T-helper 22 cell (primary cell): ENCODE measurements at regions not wholly inside any gene's neighbourhood (a gene's known extent, or its start where the extent isn't known, plus 50 kb on each side); places are given as distances from the start of the nearest gene placed in this dataset.
"Not testable (repeated sequence)": the region's sequence is repeated elsewhere in the genome, so short reads cannot be mapped to it uniquely, and the experiment has no call there.

ENCODE experiments used
- DNase-seq: peaks from one replicate; pipeline ENCODE4 v3.0.0-alpha.2; 2020; ENCODE audit warnings: low read depth

DNA sequence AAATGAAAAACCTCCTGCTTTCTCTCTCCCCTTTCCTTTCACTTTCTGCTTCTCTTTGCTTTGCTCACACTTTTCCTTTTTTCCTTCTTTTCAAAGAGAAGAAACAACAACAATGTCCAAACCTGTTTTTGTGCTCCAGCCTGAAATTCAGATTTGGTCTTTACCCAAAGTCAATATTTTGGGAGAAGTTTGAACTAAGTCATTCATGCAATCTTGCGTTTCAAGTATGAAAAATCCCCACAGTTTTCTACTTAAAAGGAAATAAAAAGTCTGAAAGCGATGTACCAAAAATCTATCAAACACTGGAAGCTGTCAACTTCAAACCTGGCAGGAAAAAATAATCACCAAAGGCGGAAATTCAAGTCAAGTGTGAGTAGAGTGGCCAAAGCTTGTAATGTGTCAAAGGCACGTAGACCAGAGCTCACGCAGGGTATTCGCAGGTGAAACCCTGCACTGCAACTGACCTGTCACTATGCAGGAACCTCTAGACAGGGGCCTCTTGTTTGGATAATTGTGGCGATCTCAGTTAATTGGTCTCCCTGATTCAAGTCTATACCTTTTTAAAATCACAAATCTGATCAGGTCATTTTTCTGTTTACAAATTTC is 118.8 kb upstream of the GALNT15 start:
- no peak for DNase-seq

DNA sequence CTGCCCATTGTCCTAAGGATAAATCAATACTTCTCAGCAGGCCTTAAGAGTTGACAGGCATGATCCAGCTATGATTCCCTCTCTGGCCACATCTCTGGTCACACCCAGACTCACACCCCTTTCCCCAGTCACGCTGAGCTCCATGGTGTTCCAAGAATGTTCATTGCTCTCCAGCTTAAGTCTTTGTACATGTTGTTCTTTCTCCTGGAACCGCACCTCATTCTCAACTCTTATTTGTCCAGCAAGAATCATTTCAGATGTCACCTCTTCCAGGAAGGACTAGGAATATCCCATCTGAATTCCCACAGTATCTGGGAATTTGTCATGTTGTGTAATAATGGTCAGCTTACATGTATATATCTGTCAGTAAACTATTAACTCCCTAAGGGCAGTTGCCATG is 118.3 kb upstream of the GALNT15 start:
- DNase-seq: no peak

DNA sequence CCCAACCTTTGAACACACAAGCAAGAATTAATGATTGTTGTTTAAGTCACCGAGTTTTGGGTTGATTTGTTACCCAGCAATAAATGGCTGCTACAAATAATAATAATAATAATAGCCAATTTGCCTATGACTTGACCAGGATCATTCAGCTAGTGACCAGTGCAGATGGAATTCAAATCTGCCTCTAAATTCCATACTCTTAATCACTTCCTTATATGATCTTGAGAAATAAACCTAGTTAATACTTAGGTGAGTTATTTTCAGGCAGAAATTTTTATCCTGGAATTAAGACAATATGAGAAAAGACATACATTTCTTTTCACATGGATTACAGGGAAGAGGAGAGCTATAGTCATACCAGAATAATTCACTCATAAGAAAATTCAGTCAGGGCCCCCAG is 116.0 kb upstream of the GALNT15 start:
- DNase-seq: no peak

DNA sequence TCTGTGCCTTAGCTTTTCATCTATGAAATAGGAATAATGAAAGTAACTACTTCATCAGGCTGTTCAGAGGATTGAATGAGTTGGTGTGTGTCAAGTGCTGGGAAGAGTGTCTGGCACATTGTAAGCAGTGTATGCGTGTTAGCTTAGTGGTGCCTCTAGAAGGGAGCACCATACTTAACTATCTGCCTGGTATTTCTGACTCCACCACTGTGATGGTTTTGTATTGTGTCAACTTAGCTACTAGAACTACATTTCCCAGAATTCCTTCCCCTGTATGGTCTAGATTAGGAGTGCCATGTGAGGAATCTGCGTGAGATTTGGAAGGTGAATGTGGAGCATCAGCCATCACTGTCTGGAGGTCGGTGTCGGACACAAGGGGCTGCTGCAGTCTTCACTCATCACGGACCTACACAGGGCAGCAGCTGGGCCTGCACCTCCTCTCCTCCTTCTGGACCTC is 115.4 kb upstream of the GALNT15 start:
- DNase-seq: no peak

DNA sequence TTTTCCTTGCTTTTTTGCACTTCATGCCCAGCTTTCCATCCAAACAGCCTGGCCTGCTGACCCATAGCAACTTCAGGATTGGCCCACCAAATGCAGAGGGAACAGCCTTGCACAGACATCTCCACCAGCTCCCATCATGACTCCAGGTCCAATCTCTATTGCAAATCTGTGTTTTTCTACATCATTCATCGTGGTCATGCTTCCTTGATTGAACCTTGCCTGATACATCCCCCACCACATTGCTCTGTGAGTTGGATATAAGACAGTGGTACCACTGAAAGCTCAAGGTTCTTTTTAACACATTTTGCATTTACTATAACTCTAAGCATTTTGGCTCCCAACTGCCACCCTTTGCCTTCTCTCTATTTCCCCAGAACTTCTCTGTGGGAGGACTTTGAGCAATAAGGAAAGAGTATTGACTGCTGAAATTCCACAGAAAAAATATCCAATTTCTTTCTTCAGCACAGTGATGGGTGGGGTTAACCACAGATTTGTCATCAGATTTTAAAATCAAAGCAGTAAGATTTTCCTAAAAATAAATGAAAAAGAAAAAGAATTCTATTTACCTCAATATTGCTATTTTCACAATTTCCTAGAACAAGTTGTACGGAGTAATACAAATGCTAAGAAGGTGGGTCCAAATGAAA is 114.6 kb upstream of the GALNT15 start:
- no peak for DNase-seq

DNA sequence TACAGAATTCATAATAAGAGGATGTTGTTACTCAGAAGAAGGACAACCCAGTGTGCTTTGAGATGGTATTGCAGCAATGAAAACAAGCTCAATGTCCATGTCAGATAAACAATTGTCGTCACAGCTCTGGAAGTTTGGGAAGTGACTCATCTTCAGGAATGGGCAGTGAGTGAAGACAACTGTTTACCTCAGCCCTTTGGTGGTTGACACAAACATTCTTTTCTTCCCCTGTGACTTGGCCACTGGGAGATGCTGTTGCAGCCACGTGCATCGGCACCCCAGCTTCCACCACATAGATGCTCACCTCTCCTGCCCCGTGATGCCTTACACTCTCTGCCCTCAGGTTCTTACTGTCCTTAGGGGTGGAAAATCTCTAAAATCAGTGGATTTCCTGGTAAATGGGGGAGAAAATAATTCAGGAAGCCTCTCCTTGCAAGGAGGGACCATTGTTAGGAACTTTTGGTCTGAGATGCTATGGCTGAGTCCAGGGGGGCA is 114.1 kb upstream of the GALNT15 start:
- DNase-seq: no peak

DNA sequence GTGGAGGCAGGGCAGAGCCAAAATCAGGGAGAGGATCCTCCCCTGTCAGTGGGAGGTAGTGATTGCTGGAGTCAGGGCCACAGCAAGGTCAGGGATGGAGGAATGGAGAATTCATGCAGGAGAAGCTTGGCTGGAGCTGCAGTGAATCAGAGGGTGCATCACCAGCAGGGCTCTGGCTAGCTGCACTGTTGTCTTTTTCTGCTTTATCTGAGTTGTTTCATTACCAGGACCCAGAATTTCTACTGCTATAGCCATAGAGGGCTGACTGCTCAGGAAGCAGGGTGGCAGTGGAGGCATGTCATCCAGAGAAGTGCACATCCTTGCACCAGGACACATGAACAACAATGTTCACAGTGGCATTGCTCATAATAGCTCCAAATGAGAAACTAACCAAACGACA is 113.5 kb upstream of the GALNT15 start:
- DNase-seq: no peak

DNA sequence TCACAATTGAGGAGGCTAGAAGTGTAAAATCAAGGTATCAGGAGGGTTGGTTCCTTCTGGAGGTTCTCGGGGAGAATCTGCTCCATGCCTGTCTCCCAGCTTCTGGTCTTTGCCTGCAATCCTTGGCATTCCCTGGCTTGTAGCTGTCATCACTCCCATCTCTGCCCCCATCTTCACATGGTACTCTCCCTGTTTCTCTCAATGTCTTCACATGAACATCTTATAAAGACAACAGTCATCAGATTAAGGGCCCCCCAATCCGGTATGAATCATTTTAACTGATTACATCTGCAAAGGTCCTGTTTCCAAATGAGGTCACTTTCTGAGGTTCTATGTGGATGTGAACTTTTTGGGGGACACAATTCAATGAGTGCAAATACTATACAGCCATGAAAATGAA is 113.0 kb upstream of the GALNT15 start:
- no peak for DNase-seq

DNA sequence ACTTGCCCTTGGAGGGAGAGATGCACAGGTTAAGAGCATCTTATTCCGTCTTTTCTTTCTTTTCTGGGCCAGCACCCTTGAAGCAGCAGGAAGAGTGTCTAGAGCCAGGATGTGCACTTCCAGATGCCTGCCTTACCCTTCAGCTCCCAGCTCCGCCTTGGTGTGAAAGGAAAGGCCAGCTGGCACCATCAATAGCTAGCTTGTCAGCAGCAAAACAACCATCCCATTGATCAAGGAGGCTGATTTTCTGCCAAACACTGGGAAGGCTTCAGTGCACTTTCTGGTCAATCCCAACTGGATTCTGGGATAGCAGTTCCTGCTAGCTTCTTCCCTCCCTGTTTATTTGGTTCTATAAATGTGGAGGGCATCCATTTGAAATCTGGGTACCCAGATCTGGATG is 110.9 kb upstream of the GALNT15 start:
- no peak for DNase-seq

DNA sequence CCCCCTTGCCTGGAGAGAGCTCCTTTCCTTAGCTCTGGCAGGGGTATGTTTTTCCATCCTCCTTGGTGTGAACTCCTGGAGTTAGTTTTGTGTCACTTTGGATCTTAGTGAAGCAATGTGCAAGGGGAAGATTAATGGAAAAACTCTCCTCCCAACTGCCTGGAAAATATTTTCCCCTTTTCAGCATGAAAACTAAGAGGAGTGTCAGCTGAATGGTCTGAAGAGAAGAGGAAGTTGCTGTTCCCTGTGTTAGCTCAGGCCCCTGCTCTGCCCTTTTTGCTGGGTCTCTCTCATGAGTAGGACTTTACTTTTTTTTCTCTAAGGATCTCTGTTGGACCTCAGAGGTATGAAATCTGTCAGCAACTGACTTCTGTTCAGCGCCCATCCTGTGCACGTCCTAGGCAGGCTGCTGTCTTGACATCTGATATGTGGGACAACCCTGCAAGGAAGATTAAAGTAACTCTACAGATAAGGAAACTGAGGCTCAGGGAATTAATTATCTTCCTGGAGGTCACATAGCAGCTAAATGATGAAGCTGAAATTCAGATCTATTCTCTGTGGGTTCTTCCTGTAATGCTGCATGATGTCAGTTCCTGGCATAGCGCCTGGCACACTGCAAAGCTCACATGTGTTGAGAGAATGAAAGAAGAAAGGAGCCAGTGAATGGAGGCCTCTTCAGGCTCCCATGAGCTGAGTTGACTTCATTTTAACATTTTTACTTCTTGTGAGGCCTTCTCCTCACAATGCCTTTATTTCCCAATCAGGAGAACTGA is 109.7 kb upstream of the GALNT15 start:
- no peak for DNase-seq

DNA sequence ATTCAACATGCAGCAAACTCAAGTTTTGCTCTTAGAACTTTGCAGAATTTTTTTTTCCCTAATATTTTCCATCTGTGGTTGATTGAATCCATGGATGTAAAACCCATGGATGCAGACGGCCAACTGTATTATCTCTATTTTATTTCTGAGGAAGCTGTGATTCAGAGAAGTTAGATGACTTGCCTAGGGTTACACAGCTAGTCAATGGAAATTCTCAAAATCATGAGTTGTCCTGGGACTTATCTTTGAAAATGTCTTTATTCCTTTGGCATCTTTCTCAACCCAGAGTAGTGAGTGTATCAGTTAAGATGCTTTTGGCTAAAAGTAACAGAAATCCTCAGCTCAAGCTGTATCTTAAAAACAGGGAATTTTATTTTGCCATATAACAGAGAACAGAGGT is 107.9 kb upstream of the GALNT15 start:
- DNase-seq: no peak

DNA sequence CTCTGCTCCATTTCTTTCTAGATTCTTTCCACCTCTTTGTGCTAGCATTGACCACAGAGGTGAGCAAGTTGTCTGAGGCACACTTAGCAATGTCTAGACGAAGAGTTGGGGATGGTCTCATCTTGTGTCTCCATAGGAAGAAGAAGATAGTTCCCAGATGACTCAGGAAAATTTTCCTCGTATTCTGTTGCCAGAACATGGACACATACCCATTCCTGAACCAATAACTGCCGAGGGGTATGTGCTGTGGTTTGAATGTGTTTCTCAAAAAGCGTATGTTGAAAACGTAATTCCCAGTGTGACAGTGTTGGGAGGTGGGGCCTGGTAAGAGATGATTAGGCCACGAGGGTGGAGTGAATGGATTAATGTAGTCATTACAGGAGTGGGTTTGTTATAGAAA is 107.5 kb upstream of the GALNT15 start:
- DNase-seq: no peak

DNA sequence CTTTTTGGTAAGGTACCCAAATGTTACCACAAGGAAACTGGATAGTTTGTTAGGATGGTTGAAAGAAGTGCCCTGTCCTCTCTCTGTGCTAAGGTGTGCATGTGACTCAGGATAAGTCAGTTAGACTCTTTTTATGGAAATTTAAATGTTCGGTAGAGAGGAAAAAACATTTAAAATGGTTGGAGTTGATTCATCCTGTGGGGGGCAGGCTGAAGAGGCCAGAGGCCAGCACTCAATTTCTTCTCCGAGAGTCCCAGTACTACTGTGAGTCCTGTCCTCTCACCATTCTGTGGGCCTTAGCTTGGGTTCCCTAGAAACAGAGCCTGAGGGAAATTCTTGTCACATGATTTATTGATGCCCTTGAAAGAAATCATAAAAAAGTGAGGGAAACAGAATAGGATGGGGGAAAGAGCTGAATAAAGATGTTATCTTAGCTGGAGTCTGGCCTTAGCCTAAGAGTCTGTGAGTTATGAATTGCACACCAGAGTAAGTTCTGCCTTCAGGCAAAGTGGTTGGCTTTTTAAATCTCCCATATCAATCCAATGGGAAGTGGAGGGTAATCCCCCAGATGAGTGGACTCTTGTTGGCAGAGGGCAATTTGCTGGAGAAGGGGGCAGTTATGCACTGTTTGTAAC is 106.5 kb upstream of the GALNT15 start:
- no peak for DNase-seq

DNA sequence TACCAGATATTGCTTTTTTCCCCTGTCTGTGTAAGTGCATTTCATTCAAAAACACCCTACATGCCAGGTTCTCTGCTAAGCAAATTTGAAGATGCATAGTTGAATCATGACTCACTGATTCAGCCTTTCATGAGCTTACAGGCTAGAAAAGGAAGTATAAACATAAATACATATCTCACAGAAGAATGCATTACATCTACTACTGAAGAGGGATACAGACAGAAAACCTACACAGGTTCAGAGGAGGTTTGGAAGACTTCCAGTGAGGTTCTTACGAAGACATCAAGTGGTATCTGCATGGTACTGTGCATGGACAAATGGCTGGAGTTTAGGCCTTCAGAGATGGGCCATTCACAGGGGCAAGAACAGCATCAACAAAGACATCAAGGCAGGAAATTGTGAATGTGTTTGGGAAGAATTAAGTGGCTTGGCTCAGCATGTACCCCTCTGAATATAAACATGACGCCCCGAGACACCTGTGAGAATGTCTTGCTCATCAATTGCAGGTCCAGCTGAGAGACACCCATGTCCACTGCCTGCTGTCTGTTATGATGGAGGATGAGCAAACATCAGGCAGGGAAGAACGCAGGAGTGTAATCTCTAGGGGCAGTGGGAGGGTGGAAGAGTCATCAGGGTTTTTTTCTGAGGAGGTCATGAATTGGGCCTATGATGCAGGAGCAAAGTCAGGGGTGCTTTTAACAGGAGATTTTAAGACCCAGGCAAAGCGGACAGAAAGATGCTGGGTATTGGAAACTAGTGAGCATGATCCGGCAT is 105.1 kb upstream of the GALNT15 start:
- DNase-seq: no peak

DNA sequence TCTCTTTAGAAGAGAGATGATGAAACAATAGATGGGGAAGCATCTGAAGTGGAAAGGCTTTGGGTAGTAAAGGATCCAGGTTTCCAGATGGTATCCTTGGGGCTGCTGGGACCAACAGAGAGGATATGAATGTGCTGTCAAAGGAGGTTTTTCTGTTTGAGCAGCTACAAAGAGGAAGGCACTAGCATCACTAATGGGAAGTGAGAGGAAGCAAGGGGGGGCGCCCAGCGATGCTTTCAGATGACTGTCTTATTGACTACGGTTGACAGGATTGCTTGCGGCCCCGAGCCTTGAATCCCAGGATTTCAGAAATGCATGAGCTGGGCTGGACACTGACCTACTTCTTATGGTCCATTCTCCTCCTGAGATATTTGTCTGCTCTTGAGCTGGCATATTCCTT is 103.8 kb upstream of the GALNT15 start:
- DNase-seq: no peak

DNA sequence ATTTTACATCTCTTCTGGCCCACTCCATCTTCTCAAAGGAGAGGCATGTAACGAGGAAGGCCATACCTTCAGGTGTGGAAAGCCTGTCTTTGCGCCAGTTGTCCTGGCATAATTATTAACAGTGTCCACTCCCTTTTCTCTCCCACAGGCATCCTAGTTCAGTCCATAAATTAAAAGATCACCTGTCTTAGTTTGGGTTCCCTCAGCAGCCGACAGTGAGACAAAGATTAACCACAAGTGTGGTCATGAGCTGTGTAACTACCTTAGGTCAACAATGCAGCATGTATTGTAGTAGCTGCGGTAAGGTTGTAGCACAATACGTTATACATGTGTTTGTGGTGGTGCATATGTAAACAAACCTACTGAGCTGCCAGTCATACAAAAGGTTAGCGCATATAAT is 103.3 kb upstream of the GALNT15 start:
- no peak for DNase-seq

DNA sequence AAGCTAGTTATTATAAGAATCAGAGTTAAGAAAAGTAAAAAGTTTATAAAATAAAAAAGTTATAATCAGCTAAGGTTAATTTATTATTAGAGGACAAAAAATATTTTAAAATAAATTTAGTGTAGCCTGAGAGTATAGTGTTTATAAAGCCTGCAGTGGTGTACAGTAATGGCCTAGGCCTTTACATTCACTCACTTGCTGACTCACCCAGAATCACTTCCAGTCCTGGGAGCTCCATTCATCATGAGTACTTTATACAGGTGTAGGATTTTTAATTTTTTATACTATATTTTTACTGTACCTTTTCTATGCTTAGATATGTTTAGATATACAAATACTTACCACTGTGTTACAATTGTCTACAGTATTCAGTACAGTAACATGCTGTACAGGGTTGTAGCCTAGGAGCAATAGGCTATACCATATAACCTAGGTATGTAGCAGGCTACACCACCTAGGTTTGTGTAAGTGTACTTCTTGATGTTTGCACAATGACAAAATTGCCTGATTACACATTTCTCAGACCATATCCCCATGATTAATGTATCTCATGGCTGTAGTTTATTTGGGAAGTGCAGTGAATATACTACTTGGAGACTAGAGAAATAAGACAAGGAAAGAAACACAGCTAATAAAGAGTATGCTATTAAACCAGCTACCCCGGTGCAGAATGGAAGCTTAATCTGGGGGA is 101.9 kb upstream of the GALNT15 start:
- DNase-seq: no peak

DNA sequence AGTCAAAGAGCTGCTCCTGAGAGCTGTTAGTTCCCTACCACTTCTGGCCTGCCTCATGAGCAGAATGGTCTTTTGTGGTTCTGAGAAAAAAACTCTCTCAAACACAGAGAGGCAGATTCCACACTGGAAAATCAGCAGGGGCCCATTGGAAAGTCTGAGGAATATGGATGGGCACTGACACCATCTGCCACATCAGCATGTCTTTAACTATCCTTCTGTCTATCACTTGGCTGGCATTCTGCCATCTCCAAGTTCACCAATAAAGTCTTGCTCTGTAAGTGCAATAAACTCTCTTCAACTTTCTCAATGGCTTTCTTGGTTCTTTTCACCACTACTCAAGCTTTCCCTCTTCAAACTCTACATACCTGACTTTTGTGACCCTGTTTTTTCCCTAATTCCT is 101.3 kb upstream of the GALNT15 start:
- DNase-seq: no peak

DNA sequence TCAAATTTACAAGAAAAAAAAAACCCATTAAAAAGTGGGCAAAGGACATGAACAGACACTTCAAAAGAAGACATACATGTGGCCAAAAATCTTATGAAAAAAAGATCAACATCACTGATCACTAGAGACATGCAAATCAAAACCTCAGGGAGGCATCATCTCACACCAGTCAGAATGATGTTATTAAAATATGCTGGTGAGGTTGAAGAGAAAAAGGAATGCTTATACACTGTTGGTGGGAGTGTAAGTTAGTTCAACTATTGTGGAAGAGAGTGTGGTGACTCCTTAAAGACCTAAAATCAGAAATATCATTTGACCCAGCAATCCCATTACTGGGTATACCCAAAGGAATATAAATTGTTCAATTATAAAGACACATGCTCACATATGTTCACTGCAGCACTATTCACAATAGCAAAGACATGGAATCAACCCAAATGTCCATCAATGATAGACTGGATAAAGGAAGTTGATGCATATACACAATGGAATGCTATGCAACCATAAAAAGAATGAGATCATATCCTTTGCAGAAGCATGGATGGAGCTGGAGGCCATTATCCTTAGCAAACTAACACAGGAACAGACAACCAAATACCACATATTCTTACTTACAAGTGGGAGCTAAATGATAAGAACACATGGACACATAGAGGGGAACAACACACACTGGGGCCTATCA is 100.3 kb upstream of the GALNT15 start:
- DNase-seq: not testable (repeated sequence)

DNA sequence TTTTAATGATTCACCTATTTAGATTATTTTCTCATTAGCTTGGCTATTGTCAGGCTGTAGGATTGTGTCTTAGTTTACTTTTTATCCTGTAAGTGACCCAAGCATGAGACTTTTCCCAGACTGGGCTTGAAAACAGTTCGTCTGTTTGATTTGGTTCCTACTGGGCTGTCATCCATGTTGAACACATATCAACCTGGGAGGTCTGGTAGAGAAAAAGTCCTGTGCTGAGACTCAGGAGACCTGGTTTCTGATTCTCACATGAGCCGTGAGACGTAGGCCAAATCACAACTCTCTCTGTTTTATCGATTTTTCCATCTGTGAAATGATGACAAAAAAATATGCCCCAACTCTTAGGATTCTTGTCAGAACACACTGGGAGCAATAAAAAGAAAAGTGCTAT is 98.8 kb upstream of the GALNT15 start:
- no peak for DNase-seq

DNA sequence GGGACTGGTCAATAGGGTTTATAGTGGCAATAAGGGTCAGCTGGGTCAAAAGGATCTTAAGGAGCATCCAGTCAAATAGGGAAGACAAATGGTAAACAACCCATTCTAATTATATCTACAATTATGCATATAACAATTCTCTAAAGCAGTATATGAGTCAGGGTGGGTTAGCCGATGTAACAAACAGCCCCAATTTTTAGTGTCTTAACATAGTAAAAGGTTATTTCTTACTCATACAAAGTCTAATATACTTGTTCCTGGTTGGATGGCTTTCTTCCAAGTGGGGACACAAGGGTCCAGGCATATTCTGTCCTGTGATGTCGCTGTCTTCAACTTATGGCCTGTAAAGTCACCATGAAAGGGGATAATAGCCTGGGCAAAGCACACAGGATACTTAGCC is 97.9 kb upstream of the GALNT15 start:
- DNase-seq: no peak
